ENCODE measurements at regions not wholly inside any gene's neighbourhood (a gene's known extent, or its start where the extent isn't known, plus 50 kb on each side); places are given as distances from the start of the nearest gene placed in this dataset.

DNA sequence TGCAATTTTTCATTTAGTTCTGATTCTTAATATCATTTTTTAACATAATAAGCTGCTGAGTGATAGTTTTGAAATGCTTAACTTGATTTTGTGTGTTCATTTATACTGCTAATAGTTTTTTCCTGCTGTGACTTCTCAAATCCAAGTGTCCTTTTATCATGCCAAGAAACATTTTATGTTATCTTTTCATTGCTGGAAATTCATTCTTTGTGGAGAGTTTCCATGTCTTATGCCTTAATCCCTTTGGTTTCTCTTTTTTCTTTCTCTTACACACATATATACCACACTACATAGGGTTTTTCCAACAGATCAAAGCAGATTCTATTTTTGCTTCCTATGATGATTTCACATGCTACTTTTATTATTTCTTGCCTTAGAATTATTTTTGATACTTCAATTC is 981.1 kb downstream of the SLC6A15 start (continued):
- TF ChIP-seq, protein P1, sequence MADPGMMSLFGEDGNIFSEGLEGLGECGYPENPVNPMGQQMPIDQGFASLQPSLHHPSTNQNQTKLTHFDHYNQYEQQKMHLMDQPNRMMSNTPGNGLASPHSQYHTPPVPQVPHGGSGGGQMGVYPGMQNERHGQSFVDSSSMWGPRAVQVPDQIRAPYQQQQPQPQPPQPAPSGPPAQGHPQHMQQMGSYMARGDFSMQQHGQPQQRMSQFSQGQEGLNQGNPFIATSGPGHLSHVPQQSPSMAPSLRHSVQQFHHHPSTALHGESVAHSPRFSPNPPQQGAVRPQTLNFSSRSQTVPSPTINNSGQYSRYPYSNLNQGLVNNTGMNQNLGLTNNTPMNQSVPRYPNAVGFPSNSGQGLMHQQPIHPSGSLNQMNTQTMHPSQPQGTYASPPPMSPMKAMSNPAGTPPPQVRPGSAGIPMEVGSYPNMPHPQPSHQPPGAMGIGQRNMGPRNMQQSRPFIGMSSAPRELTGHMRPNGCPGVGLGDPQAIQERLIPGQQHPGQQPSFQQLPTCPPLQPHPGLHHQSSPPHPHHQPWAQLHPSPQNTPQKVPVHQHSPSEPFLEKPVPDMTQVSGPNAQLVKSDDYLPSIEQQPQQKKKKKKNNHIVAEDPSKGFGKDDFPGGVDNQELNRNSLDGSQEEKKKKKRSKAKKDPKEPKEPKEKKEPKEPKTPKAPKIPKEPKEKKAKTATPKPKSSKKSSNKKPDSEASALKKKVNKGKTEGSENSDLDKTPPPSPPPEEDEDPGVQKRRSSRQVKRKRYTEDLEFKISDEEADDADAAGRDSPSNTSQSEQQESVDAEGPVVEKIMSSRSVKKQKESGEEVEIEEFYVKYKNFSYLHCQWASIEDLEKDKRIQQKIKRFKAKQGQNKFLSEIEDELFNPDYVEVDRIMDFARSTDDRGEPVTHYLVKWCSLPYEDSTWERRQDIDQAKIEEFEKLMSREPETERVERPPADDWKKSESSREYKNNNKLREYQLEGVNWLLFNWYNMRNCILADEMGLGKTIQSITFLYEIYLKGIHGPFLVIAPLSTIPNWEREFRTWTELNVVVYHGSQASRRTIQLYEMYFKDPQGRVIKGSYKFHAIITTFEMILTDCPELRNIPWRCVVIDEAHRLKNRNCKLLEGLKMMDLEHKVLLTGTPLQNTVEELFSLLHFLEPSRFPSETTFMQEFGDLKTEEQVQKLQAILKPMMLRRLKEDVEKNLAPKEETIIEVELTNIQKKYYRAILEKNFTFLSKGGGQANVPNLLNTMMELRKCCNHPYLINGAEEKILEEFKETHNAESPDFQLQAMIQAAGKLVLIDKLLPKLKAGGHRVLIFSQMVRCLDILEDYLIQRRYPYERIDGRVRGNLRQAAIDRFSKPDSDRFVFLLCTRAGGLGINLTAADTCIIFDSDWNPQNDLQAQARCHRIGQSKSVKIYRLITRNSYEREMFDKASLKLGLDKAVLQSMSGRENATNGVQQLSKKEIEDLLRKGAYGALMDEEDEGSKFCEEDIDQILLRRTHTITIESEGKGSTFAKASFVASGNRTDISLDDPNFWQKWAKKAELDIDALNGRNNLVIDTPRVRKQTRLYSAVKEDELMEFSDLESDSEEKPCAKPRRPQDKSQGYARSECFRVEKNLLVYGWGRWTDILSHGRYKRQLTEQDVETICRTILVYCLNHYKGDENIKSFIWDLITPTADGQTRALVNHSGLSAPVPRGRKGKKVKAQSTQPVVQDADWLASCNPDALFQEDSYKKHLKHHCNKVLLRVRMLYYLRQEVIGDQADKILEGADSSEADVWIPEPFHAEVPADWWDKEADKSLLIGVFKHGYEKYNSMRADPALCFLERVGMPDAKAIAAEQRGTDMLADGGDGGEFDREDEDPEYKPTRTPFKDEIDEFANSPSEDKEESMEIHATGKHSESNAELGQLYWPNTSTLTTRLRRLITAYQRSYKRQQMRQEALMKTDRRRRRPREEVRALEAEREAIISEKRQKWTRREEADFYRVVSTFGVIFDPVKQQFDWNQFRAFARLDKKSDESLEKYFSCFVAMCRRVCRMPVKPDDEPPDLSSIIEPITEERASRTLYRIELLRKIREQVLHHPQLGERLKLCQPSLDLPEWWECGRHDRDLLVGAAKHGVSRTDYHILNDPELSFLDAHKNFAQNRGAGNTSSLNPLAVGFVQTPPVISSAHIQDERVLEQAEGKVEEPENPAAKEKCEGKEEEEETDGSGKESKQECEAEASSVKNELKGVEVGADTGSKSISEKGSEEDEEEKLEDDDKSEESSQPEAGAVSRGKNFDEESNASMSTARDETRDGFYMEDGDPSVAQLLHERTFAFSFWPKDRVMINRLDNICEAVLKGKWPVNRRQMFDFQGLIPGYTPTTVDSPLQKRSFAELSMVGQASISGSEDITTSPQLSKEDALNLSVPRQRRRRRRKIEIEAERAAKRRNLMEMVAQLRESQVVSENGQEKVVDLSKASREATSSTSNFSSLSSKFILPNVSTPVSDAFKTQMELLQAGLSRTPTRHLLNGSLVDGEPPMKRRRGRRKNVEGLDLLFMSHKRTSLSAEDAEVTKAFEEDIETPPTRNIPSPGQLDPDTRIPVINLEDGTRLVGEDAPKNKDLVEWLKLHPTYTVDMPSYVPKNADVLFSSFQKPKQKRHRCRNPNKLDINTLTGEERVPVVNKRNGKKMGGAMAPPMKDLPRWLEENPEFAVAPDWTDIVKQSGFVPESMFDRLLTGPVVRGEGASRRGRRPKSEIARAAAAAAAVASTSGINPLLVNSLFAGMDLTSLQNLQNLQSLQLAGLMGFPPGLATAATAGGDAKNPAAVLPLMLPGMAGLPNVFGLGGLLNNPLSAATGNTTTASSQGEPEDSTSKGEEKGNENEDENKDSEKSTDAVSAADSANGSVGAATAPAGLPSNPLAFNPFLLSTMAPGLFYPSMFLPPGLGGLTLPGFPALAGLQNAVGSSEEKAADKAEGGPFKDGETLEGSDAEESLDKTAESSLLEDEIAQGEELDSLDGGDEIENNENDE (IDR thresholded peaks at IDR 0.05; ENCODE audit: insufficient replicate concordance, low read length), result no peak
- TF ChIP-seq HDAC6 (IDR thresholded peaks at IDR 0.05; ENCODE audit: low read depth, low read length), result no peak
- TF ChIP-seq ZNF274 (IDR thresholded peaks at IDR 0.05; ENCODE audit: borderline replicate concordance, extremely low read depth, low read length), result no peak
- no peak for TF ChIP-seq CREB1 (IDR thresholded peaks at IDR 0.05)
- TF ChIP-seq BACH1 (IDR thresholded peaks at IDR 0.05; ENCODE audit: low read length), result no peak
- no peak for TF ChIP-seq SP2 (IDR thresholded peaks at IDR 0.05; ENCODE audit: low read length)
- no peak for TF ChIP-seq CTBP2 (IDR thresholded peaks at IDR 0.05; ENCODE audit: borderline replicate concordance, insufficient read depth, insufficient read length, low read length)
- TF ChIP-seq CEBPB (IDR thresholded peaks at IDR 0.05; ENCODE audit: low read depth, low read length), result no peak
- no peak for TF ChIP-seq SP1 (IDR thresholded peaks at IDR 0.05; ENCODE audit: low read depth, low read length)
- TF ChIP-seq TCF12 (IDR thresholded peaks at IDR 0.05; ENCODE audit: low read depth, low read length), result no peak
- TF ChIP-seq CHD2 (IDR thresholded peaks at IDR 0.05; ENCODE audit: low read length), result no peak
- no peak for TF ChIP-seq YY1 (IDR thresholded peaks at IDR 0.05; ENCODE audit: low read depth, low read length)
- no peak for TF ChIP-seq SIN3A (conservative IDR thresholded peaks at IDR 0.05 in 1 of 2, IDR thresholded peaks at IDR 0.05 in 1 of 2; ENCODE audit: low read depth in 1 of 2, low read length in 2 of 2)
- no peak for TF ChIP-seq TEAD4 (IDR thresholded peaks at IDR 0.05; ENCODE audit: low read depth, low read length)
- no peak for TF ChIP-seq SIRT6 (IDR thresholded peaks at IDR 0.05; ENCODE audit: low read length)

Measured in H1 (cell line).